Endothelial cell (in vitro differentiated cells): ENCODE measurements at regions not wholly inside any gene's neighbourhood (a gene's known extent, or its start where the extent isn't known, plus 50 kb on each side); places are given as distances from the start of the nearest gene placed in this dataset.

ENCODE experiments used
- DNase-seq: peaks from one replicate; pipeline ENCODE4 v3.0.0; 2021; ENCODE audit warnings: low spot score
- H3K27ac Mint-ChIP-seq: one replicate; pipeline ENCODE4 v1.8.0; 2021; ENCODE audit warnings: mixed read lengths, inconsistent platforms; ENCODE audit not compliant: unreplicated experiment
- H3K27me3 Mint-ChIP-seq: one replicate; pipeline ENCODE4 v1.8.0; 2021; ENCODE audit warnings: mild to moderate bottlenecking, moderate library complexity, mixed read lengths, inconsistent platforms; ENCODE audit not compliant: unreplicated experiment
- H3K36me3 Mint-ChIP-seq: one replicate; pipeline ENCODE4 v1.8.0; 2021; ENCODE audit warnings: mild to moderate bottlenecking, low read depth, mixed read lengths, inconsistent platforms; ENCODE audit not compliant: unreplicated experiment
- H3K4me1 Mint-ChIP-seq: one replicate; pipeline ENCODE4 v1.8.0; 2021; ENCODE audit warnings: mild to moderate bottlenecking, mixed read lengths, inconsistent platforms; ENCODE audit not compliant: unreplicated experiment
- H3K4me3 Mint-ChIP-seq: one replicate; pipeline ENCODE4 v1.8.0; 2021; ENCODE audit warnings: mild to moderate bottlenecking, mixed read lengths, inconsistent platforms; ENCODE audit not compliant: unreplicated experiment
- H3K9me3 Mint-ChIP-seq: one replicate; pipeline ENCODE4 v1.8.0; 2021; ENCODE audit warnings: mixed read lengths, inconsistent platforms; ENCODE audit not compliant: unreplicated experiment
- TF ChIP-seq, protein P1 (sequence below): fragments of 200-600 bp; sonication (generic); IDR thresholded peaks from one replicate; pipeline ENCODE4 v1.5.0; 2021; ENCODE audit warnings: antibody characterized with exemption; ENCODE audit not compliant: unreplicated experiment

DNA sequence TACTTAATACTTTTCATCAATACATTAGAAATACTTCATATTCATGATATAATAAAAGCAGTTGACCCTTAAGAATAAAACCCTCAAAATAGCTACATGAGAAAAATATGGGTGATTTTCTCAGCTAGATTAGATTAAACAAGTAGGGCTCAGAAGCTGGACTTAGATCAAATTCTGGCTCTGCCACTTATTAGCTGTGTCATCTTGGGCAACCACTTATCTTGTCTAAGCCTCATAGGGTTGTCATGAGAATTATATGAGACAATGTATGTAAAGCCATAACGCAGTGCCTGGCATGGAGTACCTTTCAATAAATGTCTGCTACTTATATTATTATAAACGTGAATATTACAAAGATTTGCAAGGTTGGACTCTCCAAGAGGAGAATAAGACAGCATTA lies 84.3 kb upstream of the PGRMC2 start:
- peaks cover 4% of the 10 kb centered on the region for H3K27me3 Mint-ChIP-seq
- no peak overlapping the region for H3K4me3 Mint-ChIP-seq
- TF ChIP-seq, protein P1, sequence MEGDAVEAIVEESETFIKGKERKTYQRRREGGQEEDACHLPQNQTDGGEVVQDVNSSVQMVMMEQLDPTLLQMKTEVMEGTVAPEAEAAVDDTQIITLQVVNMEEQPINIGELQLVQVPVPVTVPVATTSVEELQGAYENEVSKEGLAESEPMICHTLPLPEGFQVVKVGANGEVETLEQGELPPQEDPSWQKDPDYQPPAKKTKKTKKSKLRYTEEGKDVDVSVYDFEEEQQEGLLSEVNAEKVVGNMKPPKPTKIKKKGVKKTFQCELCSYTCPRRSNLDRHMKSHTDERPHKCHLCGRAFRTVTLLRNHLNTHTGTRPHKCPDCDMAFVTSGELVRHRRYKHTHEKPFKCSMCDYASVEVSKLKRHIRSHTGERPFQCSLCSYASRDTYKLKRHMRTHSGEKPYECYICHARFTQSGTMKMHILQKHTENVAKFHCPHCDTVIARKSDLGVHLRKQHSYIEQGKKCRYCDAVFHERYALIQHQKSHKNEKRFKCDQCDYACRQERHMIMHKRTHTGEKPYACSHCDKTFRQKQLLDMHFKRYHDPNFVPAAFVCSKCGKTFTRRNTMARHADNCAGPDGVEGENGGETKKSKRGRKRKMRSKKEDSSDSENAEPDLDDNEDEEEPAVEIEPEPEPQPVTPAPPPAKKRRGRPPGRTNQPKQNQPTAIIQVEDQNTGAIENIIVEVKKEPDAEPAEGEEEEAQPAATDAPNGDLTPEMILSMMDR = no peak
- H3K36me3 Mint-ChIP-seq = peaks cover 11% of the 10 kb centered on the region
- H3K27ac Mint-ChIP-seq = no peak overlapping the region
- DNase-seq = no peak
- no peaks in the 10 kb centered on the region for H3K4me1 Mint-ChIP-seq
- H3K9me3 Mint-ChIP-seq = peaks cover 11% of the 10 kb centered on the region

DNA sequence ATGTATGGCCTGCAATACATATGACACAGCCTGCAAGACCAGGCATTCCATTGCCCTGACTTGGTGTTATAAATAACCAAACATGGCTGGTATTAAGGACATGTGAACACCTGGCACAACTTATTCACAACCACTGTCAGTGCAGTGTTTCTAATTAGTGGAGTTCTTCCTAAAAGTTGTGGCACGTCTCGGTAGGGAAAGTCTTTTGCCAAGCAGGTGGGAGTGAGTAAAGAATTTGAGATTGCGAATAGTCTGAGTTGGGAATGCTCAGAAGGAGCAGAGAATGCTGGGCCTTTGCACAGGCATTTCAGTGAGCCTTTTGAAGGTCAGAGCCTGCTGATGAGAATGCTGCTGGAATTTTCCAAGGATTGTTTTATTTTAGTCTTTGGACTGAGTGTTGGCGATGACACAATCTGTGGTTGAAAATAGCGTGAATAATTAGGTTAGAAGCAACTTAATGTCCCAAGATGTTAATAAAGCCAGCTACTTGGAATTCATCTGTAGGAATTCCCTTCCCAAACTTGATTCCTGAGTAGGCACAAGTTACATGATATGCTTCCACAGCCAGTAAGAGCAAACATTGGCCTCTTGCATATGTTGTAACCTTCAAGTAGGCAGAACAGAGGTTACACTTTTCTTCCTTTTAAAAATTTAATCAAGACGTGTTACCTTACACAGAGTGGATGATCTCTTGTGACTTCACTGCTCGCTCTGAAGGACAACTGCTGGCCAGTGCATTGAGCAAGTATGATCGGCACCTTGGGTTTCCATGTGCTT lies 83.6 kb upstream of the PGRMC2 start:
- no peak for DNase-seq
- Mint-ChIP-seq H3K9me3 (peaks cover 9% of the 10 kb centered on the region), H3K27ac (no peak overlapping the region), H3K4me1 (no peaks in the 10 kb centered on the region), H3K4me3 (no peak overlapping the region), H3K27me3 (peaks cover 4% of the 10 kb centered on the region), H3K36me3 (peaks cover 8% of the 10 kb centered on the region)
- TF ChIP-seq, protein P1 = no peak

DNA sequence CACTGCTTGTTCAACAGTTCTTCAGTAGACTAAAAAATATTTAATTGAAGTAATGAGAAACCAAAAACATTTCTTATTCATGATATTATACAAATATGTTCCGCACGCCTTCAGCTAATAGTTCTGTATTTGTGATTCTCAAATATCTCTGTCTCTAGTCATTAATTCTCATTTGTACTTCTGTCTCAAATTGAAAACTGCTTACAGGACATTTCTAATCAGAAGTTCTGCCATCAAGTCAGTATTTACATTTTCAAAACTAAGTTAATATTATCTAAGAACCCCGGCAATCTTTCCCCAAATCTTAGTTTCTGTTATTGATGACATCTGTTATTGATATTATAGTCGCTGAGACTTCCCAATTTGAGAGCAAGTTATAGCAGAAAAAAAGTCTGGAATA lies 78.6 kb upstream of the PGRMC2 start:
- no peak overlapping the region for H3K4me3 Mint-ChIP-seq
- H3K27ac Mint-ChIP-seq = no peak overlapping the region
- TF ChIP-seq, protein P1 = no peak
- H3K27me3 Mint-ChIP-seq = peaks cover 2% of the 10 kb centered on the region
- no peaks in the 10 kb centered on the region for H3K4me1 Mint-ChIP-seq
- no peak for DNase-seq
- H3K9me3 Mint-ChIP-seq = peaks cover 6% of the 10 kb centered on the region
- H3K36me3 Mint-ChIP-seq = peaks cover 5% of the 10 kb centered on the region

DNA sequence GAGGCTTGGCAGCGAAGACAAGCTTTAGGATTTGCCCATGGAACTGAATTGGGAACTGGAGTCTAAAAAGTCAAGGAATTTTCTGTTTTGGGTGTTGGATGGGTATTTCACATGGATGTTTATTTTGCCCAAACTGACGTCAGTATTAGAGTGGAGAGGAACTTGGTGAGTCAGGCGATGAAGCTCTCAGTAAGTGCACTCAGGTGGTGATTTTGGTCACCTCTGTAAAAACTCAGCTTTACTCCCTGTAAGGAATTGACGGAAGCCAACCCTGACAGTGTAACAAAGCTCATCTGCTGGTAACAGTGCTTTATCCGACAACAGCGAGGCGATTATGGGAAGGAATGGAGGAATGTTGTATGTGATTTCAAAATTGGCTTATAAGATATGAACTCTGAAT lies 77.0 kb upstream of the PGRMC2 start:
- H3K4me1 Mint-ChIP-seq = no peaks in the 10 kb centered on the region
- TF ChIP-seq, protein P1 = no peak
- peaks cover under 1% of the 10 kb centered on the region for H3K36me3 Mint-ChIP-seq
- no peak for DNase-seq
- no peak overlapping the region for H3K27ac Mint-ChIP-seq
- peaks cover under 1% of the 10 kb centered on the region for H3K9me3 Mint-ChIP-seq
- H3K27me3 Mint-ChIP-seq = peaks cover under 1% of the 10 kb centered on the region
- H3K4me3 Mint-ChIP-seq = no peak overlapping the region

DNA sequence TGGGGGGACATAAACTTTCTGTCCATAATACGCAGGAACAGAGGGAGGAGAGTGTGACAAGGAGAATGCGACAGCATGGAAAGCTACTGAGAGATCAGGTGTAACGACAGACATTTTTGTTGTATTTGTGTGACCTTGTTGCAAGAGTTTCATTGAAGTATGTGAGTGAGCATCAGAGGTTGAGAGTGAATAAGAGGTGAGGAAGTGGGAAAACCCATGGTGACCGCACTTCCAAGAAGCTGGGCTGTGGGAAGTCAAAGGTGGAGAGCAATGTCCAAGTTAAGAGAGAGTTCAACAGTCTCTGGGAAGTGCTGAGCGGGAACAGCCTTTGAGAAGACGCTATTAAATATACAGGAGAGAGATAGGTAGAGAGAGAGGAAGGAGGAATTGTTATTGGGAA lies 76.4 kb upstream of the PGRMC2 start:
- Mint-ChIP-seq H3K36me3 (no peaks in the 10 kb centered on the region), H3K27ac (no peak overlapping the region), H3K4me1 (no peaks in the 10 kb centered on the region), H3K9me3 (no peaks in the 10 kb centered on the region), H3K4me3 (no peak overlapping the region), H3K27me3 (no peaks in the 10 kb centered on the region)
- DNase-seq = no peak
- TF ChIP-seq, protein P1 = no peak
